Islet of Langerhans (tissue), 1 donor: ENCODE measurements at regions not wholly inside any gene's neighbourhood (a gene's known extent, or its start where the extent isn't known, plus 50 kb on each side); places are given as distances from the start of the nearest gene placed in this dataset.

Experiments
- FAIRE-seq: peaks from one replicate; lab custom pipeline; 2011; peaks lifted over from hg19 to GRCh38; lab: Jason Lieb, UNC

DNA sequence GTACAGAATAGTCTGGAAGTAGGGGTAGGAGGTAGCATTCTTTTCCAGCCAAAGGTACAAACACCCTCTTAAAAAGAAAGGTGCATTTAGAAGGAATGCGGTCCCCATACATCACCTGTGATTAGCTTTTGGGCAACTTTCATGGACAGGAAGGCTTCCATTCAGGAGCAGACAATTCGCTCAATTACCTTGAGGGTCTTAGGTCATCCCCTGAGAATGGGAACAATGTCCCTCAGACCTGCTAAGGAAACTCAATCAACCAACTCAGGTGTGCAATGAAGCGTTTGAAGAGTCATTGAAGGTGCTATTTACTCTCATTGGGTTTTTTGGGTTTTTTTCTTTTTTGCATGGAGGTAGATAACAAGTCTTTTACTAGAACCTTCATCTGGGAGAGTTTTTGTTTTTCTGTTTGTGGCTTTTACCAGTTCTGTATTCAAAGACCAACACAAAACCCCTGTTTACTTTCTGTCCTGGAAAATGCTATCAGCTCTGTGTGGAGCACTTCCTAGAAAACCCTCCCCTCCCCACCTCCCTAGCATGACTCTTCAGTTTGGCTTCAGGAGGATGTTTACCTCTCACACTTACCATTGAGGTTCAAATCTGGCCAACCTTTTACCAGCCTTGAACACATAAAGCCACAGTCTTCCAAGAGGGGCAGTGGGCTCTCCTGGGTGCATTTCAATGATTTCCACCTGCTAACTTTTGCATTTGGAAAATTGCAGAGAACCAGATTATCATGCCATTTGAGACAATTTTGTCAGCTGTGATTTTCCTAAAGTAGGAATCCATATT, 271.2 kb upstream of the PRDM1 start:
- no peak for FAIRE-seq

DNA sequence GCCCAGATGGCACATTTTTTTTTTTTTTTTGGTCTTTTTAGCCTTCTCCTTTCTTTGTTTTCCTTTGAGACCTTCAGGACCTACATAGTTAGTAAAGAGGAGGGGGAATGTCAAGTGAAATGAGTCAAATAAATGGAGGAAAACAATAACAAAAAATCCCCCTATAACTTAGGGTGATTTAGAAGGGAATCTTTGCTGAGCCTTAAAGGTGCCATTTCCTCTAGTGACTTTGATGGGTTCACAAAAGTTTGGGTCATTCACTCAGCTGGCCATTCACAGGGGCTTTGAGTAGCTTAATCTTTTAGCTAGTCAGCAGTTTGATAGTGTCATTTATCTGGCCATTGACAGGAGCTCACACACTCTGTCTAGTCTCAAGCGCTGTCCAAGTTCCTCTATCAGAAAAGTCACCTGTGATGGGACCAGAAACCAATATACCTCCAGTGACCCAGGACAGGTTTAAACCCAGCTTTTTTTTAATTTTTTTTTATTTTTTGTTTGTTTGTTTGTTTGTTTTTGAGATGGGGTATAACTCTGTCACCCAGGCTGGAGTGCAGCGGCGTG, 275.1 kb upstream of the PRDM1 start:
- no peak for FAIRE-seq

DNA sequence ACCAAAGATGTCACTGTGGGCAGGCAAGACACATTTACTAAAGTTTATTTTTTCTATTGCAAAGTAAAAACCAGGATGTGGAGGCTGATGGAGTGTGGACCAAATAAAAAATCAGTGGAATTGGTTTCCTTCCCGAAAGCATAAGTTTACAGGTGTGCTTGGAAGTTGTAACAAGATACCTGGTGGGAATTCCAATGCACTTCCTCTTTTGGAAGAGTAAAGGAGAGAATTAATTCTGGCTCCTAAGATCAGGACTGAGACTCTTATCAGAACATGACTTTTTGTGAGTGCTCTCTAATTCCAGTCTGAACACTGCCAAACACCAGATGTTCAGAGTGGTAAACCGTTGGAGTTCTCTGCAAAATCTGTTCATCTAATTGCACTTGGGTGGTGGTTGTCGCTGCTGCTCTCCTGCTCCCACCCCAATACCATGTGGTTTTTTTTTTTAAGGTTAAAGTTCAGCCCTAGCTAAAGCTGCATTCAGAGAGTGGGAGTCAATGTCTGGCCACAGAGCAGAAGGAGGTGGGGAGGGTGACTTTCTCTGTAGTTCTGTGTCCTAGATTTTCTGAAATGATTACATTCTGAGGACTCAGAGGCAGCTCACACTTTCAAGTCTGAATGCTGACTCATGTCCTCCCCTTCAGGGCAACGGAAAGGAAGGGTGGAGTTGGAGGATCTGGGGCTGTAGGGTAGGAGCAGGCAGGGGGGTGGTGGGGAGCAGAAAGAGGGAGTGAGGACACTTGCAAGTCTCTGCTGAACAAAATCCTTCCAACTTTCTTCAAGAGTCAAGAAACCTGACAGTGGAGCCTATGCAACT, 275.8 kb upstream of the PRDM1 start:
- FAIRE-seq = no peak

DNA sequence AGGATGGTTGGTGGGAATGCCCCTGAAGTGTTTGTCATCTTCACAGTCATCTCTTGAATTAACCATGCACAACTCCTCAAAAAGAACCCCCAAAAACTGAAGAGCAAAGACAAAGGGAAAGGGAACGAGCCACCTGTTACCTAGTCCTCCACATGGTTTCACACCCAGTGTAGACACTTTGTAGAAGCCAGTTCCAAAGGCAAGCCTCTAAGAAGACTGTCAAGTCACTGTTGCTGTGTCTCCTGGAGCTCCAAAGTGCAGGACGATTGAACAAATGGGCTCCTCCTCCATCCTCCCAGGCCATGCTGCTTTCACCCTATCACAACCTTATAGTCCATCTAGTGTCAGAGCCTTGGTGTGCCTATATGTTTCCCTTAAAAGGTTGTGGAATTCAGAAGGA, 277.6 kb upstream of the PRDM1 start:
- FAIRE-seq = no peak

DNA sequence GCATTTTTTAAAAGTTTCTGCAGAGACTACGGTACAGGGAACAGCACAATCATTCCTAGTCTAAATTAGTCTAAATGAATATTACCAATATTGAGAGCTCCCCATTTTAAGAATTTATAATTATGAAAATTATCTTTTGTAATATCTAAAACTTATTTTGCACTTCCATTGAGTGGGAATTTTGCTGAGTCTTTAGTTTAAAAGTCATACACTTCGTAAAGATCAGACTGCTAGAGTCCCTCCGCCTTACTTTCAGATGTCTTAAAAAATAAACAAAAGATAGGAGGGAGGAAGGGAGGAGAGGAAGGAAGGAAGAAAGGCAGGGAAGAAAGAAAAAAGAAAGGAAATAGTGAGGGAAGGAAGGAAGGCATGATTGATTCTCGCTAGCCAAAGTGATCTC, 278.2 kb upstream of the PRDM1 start:
- FAIRE-seq = no peak

DNA sequence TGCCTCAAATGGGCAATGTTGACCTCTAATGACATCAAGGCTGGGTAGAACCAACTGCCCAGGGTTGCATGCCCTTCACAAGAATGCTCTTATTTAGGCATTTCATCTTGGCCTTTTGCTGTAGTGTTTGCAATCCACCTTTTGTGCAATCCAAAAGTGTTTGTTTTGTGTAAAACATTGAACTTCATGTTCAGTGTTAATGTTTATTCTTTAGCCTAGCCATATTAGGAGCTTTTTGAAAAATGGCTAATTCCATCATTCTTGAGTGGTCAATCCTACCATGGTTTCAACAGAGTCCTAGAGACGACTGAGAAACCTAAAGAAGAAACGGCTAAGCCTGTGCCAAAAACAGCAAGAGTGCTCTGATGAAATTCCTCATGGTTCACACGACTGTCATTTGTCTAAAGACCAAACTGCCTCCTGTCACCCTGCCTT, 279.6 kb upstream of the PRDM1 start:
- FAIRE-seq = no peak

DNA sequence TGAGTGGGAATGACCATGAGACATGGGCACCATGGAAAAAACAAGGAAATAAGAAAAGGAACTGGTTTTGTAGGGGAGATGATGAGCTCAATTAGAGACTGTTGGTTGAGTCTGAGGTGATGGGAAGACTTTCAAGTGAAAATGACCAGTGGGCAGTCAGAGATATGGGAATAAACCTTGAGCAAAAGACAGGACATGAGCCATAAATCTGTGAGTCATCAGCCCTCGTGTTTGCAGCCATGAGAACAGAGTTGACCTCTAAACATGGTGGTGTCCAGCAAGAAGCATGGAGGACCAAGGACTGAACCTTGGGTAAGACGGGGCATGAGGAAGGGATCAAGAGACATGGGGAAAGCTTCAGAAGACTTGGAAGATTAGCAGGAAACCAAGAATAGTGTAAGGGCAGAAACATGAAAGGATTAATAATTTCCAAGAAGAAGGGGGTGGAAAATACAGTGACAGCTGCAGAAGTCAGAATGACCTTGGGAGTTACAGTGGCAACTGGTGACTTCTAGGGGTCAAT, 280.6 kb upstream of the PRDM1 start:
- FAIRE-seq = no peak

DNA sequence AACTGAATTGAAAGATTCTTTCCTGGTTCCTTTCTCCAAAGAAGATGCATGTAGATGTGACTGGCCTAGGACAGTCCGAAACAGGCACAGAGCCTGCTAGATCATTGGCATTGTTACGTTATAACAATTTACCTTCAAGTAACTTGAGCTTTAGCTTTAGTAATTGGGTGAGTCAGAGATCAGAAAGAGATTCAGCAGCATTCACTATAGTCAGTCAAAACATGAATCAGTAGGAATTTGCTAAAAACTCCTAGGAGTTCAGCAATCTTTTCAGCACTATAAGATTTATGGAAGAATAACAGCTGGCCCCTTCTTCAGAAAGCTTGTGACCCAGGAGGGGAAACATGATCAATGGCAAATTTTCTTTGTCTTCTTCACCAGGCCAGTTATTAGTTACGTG, 281.7 kb upstream of the PRDM1 start:
- no peak for FAIRE-seq

DNA sequence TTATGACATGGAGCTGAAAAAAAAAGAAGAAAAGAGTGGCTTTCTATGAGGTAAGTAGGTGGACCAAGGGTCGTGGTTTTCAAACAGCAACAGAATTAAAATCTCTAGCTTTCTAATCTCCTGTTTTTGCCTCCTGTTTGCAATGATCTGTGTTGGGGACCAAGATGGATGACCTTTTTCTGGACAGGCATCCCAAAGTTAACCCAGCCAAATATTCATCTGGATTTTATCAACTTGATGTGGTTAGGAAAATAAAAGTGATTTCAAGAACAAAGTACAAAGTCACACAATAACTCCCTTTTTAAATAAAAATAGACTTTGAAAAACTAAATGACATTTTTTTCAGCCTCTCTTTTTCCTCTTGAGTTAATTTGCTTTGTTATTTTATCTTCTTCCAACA, 282.1 kb upstream of the PRDM1 start:
- no peak for FAIRE-seq

DNA sequence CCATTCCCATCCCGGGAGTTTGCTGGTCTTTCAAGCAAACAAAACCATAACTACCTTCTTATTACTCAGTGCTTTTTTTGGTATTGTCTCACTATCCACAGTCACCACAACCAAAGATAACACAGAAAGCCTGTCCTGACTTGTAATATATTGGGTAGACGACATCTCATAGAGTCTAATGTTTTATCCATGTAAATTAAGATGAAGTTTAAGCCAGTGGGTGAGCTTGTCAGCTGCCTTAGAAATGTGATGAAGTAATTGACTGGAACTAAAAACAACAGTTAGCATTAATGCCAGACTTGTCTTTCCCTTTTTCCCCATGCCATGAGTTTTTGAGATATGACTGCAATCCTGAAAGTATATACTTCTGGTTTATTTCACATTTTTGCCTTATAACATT, 282.7 kb upstream of the PRDM1 start:
- FAIRE-seq = no peak

DNA sequence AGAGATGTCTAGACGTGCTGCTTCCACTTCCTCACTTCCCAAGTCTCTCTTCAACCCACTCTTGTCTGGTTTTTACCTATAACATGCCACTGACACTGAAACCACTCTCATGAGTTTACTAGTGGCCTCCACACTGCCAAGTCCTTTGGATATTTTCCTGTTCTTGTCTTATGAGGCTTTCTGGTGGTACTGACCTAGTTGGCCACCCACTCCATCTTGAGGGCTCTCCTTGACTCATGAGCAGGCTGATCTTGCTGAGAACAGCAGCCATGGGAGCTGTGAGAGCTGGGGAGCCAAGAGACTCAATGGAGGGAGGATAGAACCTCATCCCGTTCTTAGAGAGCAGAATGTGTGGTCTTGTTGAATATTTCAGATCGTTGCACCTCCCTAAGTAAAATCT, 283.4 kb upstream of the PRDM1 start:
- no peak for FAIRE-seq

DNA sequence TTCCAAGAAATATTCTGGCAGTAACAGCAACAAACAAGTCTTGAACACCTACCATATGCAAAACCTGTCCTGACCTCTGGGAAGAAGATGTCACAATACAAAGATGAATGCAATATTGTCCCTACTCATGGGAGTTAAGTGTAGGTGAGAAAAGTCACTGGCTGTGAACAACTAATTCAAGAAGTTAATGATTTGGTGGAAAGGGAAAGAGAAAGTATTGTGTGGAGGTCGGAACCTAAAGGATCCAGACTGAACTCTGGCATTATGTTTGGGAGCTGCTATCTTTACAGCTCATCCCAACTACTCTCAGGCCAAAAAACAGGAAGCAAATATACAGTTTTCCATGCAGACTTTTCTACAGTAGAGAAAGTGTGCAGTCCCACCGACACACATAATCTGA, 285.3 kb upstream of the PRDM1 start:
- FAIRE-seq = no peak

DNA sequence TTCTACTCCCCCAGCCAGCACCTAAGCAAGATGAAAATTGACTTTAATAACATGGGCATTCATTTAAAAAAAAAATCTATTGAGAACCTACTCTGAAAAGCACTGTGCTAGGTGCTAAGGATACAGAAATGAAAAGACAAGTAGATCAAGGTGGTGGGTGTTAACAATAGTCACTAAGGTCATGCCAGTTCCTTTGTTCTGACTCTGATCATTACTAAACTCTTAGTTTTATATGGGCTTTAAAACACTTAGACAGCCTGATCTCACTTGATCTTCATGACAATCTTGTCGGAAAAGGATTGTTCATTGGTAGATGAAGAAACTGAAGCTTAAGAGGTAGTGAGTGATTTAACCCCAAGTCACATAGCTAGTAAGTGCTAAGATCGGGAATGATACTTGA, 285.7 kb upstream of the PRDM1 start:
- FAIRE-seq = no peak

DNA sequence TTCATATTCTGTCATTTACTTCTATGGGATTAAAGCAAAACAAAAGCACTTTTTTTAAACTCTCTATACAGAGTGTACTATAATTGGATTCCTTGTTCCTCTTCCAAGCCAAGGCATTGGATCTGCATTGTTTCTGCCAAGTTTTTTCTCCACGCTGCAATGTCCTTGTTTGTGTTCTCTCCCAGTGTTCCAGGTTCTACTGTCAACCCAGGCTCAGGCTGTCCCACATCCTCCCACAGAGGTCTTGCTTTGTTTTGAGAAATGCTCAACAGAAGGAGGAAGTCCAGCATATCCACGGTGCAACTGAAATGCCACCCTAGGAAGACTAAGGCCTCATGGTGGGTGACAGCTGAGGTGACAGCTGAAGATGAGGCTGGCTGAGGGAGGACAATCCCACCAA, 287.1 kb upstream of the PRDM1 start:
- FAIRE-seq = no peak

DNA sequence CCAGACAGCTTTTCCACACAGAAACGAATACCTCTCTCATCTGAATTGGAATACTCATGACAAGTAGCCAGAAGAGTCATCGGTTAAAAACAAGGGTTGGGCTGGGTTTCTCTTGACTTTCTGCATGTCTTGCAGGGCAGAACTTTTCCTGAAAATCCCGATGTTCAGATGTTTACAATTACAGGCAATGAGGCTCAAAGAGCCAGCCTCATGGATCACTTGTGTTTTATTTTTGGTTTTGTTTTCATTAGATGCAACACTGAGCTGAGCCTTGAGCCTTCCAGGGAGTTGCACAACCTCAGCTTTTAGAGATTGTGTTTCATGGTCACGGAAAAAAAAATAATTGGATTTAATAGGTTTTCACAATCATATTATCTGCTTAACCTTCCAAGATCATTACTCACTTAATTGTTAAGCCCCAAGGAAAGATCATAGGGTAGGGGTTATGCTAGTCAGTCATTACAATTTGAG, 288.1 kb upstream of the PRDM1 start:
- FAIRE-seq = no peak

DNA sequence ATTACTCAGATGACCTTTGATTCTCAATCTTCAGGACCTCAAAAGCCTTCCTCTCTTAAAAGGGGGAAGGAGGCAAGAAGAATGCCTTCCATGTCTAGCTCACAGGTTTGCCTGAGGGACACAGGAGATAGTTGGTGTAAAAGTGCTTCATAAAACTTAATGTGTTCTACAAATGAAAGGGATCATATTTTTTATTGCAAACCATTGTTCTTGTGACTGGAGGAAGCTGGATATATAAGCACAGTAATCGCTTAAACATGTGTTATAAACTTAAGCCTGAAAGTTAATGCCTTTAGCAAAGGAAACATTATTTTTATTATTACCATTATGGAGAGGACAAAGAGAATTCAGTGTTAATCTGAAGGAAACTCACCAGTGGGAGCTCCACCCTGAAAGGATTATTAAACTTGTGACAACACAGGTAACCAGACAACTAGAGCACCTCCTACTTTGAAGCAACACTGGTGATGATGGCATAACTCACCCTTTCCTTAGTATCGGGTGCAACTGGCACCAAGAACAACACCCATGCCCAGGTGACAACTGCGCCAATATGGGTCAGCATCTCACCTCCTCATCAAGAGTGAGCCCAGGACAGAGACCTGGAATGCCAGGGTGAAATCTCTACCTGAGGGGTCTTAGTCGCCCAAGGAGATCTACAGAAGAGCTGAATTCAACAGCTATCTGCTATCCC, 288.7 kb upstream of the PRDM1 start:
- no peak for FAIRE-seq

DNA sequence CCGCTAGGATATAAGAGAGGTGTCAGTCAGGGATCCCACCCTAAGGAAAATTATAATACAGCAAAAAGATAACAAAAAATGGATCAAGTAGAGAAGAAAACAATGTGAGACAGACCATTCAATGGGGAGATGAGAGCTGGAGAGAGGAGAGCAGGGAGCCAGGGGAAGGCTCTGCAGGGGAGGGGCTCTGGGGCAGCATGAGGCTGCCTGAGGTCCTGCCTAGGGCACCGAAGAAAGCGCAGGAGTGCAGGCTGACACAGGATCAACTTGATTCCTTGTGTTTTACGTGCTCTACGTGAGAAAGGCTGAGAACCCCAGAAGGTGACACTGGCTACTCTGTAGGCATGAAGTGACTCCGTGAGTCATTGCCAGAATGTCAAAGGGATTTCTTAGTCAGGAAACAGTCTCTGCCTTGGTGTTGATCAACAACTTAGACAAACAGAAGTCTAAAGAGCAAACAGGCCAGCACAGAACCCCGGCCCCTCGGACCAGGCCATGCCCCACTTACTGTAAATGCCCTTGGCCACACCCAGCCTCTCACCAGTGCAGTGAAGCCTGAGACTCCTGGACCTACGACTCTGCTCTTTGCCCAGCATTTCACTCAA, 290.1 kb upstream of the PRDM1 start:
- no peak for FAIRE-seq

DNA sequence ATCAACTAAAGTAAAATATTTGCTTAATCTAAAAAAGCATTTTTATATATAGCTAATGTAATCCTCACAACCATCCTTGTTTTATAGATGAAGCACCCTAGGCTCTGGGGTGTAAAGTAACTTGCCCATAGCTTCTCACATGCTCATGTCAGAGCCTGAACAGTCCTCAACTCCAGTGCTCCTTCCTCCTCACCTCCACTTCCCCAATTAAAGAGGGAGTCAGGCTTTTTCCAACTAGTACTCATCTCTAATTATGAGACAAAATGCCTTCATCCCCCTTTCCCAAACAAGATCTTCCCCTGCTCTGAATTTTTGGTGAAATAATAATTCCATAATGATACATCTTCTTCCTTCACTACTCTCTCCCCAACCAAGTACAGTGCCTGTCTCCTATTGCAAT, 290.8 kb upstream of the PRDM1 start:
- FAIRE-seq = no peak

DNA sequence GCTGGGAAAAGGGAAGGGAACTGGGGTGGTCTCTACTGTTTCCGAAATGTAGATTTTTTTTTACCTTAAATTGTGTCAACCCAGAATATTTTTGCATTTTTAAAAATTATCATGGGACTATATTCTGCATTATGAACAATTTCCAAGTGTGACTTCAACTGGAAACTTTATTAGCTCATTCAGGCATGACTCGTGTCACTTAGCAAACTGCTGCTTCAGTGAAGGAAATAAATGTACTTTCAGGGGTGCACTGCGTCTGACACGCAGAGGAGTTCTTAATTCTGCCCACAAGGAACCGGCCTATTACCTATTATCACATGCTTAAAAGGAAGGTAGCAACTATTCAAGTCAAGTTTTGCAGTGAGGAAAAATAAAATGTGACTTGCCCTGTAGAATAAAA, 291.3 kb upstream of the PRDM1 start:
- FAIRE-seq = no peak

DNA sequence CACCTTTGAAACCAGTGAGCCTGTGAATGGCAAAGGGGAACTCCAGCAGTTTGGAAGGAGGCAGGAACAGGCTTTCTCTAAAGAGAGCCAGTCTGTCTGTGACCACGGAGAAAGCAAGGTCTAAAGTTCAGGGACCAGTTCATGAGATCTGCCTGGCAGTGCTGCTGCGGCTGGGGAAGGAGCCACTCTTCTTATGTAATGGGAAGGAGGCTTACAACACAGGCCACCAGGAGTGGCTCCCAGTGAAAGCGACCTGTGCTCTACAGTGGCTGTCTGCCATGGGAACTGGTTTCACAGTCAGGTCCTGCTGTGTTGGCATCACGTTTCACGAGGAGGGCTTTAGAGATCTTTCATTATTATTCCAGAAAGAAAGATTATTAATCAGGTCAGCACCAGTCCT, 291.9 kb upstream of the PRDM1 start:
- no peak for FAIRE-seq

DNA sequence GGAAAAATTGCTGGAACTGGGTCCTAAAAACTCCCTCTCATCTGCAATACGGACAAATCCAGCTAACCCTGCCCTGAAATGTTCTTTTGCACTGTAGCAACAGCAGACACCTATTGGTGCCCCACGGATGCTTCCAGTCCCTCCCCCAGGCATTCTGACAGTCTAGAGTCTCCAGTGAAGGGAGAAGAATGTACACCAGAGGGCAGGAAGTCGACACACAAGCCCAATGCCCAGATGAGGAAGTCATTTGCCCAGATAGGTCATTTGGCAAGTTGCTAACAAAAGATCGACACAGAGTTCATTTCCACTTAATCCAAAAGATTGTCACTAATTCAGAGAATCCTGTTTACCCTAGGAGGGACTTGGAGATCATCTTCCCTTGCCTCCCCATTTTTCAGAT, 293.0 kb upstream of the PRDM1 start:
- no peak for FAIRE-seq
